Breast epithelium (tissue), 4 donors: ENCODE measurements at regions not wholly inside any gene's neighbourhood (a gene's known extent, or its start where the extent isn't known, plus 50 kb on each side); places are given as distances from the start of the nearest gene placed in this dataset.

Experiments used
- DNase-seq, 2 donors: peaks; one replicate each; pipeline ENCODE4 v3.0.0-alpha.2; 2019; ENCODE audit warnings: low spot score in 2 of 2
- H3K27ac ChIP-seq, 2 donors: fragments of 200-600 bp; sonication (generic) in 1 of 2; one replicate each; pipeline ENCODE4 v1.5.1; 2016 to 2019; ENCODE audit warnings: mild to moderate bottlenecking in 1 of 2
- H3K27me3 ChIP-seq, 2 donors: fragments of 200-600 bp; sonication (generic) in 1 of 2; one replicate each; pipeline versions ENCODE4 v1.5.1 to v1.6.0; 2017 to 2019; ENCODE audit warnings: control low read depth in 1 of 2, mild to moderate bottlenecking in 1 of 2
- H3K36me3 ChIP-seq: fragments of 200-600 bp; one replicate; pipeline ENCODE4 v1.5.1; 2019
- H3K4me1 ChIP-seq, 2 donors: fragments of 200-600 bp; sonication (generic); one replicate each; pipeline ENCODE4 v1.5.1; 2016 to 2019; ENCODE audit warnings: control low read depth in 1 of 2
- H3K4me3 ChIP-seq, 3 donors: fragments of 200-600 bp; sonication (generic); 1 replicate in 2 of 3; 2 replicates in 1 of 3; pipeline ENCODE4 v1.5.1; 2016 to 2019; ENCODE audit warnings: mild to moderate bottlenecking in 3 of 3, moderate library complexity in 2 of 3
- H3K9me3 ChIP-seq, 2 donors: fragments of 200-600 bp; sonication (generic) in 1 of 2; one replicate each; pipeline ENCODE4 v1.5.1; 2016 to 2019; ENCODE audit warnings: control low read depth in 1 of 2
- CTCF ChIP-seq, 3 donors: fragments of 450-650 bp; IDR thresholded peaks; one replicate each; pipeline ENCODE4 v1.5.1; 2016 to 2017; ENCODE audit warnings: antibody characterized with exemption in 3 of 3, mild to moderate bottlenecking in 3 of 3, moderate library complexity in 3 of 3
- POLR2A ChIP-seq: fragments of 450-650 bp; IDR thresholded peaks from one replicate; pipeline ENCODE4 v1.6.1; 2016; ENCODE audit warnings: antibody characterized with exemption, mild to moderate bottlenecking, moderate library complexity
- POLR2AphosphoS5 ChIP-seq, 3 donors: sonication (generic); formaldehyde crosslinking; IDR thresholded peaks; one replicate each; pipeline ENCODE4 v1.6.1; 2017; ENCODE audit warnings: antibody characterized with exemption in 3 of 3
- intact Hi-C: fragments of 100-400 bp; cut with DNase I; formaldehyde crosslinking; loops from one replicate; pipeline ENCODE4 v1.15.1; 2023; ENCODE audit warnings: low total_unique reads

DNA sequence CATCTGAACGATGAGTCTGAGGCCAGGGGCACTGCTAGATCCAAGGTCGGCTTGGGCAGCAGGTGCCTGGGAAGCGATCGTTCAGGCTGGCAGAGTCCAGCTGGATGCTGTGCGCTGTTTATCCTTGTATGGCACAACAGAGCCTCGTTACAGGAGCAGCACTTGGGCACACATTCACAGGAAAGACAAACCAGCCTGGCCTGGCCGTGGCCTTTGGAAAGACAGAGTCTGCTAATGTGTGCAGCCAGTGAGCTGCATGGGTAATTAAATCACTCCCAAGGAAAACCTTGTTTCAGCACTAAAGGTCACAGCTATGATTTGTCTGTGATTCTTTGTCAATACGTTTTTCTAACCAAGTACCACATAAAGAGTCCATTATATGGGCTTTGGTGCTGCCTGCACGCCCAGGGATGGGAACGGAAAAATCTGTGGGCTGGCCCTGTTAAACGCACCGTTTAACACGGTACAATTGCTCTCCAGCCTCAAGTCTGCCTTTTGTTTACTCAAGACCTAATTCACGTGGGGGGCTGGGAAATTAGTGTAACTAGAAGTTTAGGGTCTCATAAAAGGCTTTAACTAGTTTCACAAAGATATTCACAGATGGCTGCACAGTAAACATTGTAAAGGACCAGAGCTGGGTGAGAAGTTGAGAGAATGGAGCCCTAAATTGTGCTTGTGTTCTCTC is 509.3 kb downstream of the KDM4C start:
- no peaks in the 10 kb centered on the region for H3K36me3 ChIP-seq
- H3K27ac ChIP-seq: no peak overlapping the region
- H3K4me1 ChIP-seq: no peaks in the 10 kb centered on the region
- TF ChIP-seq POLR2AphosphoS5 (IDR thresholded peaks at IDR 0.05) (no peak), CTCF (IDR thresholded peaks at IDR 0.05) (no peak), POLR2A (no peak)
- DNase-seq: no peak
- no peak overlapping the region for H3K4me3 ChIP-seq
- no peaks in the 10 kb centered on the region for H3K9me3 ChIP-seq
- H3K27me3 ChIP-seq: no peaks in the 10 kb centered on the region
- intact Hi-C loops: no loop called here

- no peak for DNase-seq
- Histone ChIP-seq H3K4me3 (no peak overlapping the region), H3K9me3 (no peaks in the 10 kb centered on the region), H3K27me3 (no peaks in the 10 kb centered on the region), H3K36me3 (no peaks in the 10 kb centered on the region), H3K27ac (no peak overlapping the region), H3K4me1 (no peaks in the 10 kb centered on the region)
- intact Hi-C loops: no loop called here
- no peak for TF ChIP-seq POLR2AphosphoS5 (IDR thresholded peaks at IDR 0.05)
- no peak for TF ChIP-seq POLR2A
- TF ChIP-seq CTCF (IDR thresholded peaks at IDR 0.05): no peak
These were observed 507.4 kb downstream of the KDM4C start for GRCh38 chr9:7265181-7265580.

DNA sequence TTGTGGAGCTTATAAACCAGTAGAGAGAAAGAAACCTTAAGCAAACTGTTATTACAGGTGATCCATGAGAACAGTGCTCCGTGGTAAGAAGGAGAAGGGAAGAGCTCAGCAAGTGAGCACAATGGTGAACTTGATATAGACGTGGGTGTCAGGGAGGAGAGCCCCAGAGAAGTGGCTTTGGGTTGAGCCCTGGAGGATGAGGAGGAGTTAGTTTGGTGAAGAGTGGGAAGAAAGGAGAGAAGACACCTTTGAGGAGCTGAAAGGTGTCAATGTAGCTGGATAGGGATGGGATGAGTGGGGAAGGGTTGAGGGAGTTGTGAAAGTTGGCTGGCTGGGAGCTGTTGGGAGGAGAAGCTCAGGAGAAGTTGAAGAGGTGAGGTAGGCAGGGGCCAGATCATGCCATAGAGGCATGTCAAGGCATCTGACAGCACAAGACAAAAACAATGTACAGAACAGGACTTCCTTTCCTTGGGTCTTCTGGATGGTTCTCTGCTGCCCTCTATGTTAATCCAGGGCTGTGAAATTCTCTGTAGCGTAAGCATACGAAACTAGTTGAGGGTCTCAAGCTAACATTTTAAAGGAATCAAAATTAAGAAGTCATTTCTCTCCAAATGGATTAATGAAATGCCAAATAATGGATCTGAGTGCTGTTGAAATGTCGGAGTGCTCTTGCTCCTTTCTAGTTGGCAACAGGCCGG is 501.9 kb downstream of the KDM4C start:
- Histone ChIP-seq H3K27me3 (no peaks in the 10 kb centered on the region), H3K4me3 (no peak overlapping the region), H3K9me3 (no peaks in the 10 kb centered on the region), H3K4me1 (no peaks in the 10 kb centered on the region), H3K36me3 (no peaks in the 10 kb centered on the region), H3K27ac (no peak overlapping the region)
- intact Hi-C loops: loop anchor here (5.0 kb wide), 1 partner anchor 1108 kb away; no protein-coding TSS in a partner anchor
- no peak for DNase-seq
- TF ChIP-seq CTCF (IDR thresholded peaks at IDR 0.05) (no peak), POLR2AphosphoS5 (IDR thresholded peaks at IDR 0.05) (no peak)

DNA sequence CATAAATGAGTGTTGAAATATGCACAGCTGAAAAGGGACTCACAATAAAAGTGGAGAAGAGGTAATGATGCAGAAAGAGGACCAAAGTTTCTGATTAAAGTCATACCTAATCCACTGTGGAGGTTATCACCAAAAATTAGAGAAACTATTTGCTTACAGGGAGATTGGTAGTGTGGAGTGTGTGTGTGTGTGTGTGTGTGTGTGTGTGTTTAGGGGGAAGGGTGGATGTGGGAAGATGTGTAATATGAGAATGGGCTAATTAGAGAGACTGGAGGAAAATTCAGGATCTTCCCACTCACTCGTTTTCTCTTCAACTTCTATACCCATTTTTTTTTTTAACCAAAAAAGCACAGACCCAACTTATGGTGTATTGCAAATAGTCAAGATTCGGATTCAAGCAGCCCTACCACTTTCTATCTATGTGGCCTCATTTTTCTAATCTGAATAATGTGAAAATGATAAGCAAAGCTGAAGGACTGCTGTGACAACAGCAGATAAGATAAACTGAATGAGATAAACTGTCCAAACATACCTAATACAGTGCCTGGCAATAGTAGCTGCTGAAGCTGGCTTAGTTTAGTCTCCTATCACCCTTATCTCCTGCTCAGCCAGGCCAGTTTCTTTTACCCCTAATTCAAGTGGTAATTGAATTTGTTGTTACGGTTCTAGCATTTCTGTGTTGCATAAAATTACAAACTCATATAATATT is 501.1 kb downstream of the KDM4C start:
- intact Hi-C loops: no loop called here
- no peaks in the 10 kb centered on the region for H3K4me1 ChIP-seq

More for the DNA sequence above, 501.1 kb downstream of the KDM4C start:
- H3K27ac ChIP-seq: no peak overlapping the region
- TF ChIP-seq POLR2AphosphoS5 (IDR thresholded peaks at IDR 0.05) (no peak), CTCF (IDR thresholded peaks at IDR 0.05) (no peak), POLR2A (no peak)
- H3K9me3 ChIP-seq: no peaks in the 10 kb centered on the region
- no peak for DNase-seq
- no peak overlapping the region for H3K4me3 ChIP-seq
- no peaks in the 10 kb centered on the region for H3K36me3 ChIP-seq
- H3K27me3 ChIP-seq: no peaks in the 10 kb centered on the region
